GM19238 (cell line): ENCODE measurements at regions not wholly inside any gene's neighbourhood (a gene's known extent, or its start where the extent isn't known, plus 50 kb on each side); places are given as distances from the start of the nearest gene placed in this dataset.
"Not testable (repeated sequence)": the region's sequence is repeated elsewhere in the genome, so short reads cannot be mapped to it uniquely, and the experiment has no call there.

ENCODE experiments used
- DNase-seq: peaks from one replicate; pipeline ENCODE4 v3.0.0; 2011; ENCODE audit warnings: low spot score; ENCODE audit not compliant: insufficient read length

DNA sequence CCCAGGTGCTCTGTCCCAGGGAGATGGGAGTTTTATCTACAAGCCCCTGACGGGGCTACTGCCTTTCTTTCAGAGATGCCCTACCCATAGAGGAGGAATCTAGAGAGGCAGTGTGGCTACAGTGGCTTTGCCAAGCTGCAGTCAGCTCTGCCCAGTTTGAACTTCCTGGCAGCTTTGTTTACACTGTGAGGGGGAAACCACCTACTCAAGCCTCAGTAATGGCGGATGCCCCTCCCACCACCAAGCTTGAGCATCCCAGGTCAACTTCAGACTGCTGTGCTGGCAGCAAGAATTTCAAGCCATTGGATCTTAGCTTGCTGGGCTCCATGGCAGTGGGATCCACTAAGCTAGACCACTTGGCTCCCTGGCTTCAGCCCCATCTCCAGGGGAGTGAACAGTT lies 53.1 kb upstream of the TMEM252 start:
- not testable (repeated sequence) for DNase-seq

DNA sequence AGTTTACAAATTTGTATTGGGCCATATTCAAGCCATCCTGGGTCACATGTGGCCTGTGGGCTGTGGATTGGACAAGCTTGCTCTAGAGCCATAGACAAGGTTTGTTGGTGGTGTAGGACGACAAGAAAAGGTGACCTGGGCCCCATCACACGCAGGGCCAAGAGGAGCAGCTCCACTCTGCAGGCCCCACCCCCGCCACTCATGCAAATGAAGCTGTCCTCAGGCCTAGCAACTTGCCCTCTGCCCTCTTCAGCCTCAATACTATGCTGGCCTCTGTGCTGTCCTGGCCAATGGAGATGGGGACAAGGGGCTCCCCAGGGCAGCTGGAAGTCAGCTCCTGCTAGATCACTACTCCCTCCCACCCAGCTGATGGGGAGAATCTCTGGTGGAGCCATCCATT lies 55.2 kb upstream of the TMEM252 start:
- DNase-seq, result no peak

DNA sequence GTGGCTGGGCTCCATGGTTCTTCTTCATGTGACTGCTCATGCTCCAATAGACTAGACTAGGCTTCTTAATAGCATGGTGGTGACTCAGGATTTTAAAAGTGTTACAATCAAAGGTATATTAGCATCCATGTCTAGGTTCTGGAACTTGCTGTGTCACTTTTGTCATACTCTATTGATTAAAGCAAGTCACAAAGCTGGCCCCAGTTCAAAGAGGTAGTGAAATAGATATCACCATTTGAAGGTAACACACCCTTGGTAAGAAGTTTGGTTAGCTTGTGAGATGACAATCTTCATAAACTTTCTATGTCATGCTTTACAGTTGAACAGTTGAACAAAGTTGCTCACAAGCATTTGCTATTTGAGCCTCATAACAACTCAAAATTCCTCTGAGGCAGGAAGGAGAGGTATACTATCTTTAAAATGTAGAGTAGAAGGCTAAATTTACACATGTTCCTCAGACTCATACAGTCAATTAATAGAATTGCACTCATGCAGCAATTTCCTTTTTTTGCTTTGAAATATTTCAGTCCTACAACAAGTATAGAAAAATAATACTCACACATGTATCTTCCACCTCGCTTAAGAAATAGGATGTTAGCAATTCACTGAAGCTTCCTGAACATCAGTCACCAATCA lies 56.8 kb upstream of the TMEM252 start:
- DNase-seq, result no peak

DNA sequence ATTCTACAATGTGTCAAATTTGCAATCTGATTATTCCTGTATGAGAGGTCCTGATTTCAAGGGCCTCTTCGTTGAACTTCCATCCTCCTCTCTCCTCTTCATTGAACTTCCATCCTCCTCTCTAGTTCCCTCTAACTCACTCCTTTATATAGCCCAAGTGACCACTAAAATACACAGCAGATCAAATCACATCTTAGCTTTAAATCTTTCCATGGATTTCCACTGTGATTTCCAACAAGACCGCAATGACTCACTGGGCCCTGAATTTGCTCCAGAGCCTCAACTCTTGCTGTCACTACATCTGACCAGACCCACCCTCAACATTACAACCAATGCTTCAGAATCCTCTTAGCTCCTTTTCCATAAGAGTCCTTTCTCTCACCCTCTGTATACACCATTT lies 59.1 kb upstream of the TMEM252 start:
- no peak for DNase-seq

DNA sequence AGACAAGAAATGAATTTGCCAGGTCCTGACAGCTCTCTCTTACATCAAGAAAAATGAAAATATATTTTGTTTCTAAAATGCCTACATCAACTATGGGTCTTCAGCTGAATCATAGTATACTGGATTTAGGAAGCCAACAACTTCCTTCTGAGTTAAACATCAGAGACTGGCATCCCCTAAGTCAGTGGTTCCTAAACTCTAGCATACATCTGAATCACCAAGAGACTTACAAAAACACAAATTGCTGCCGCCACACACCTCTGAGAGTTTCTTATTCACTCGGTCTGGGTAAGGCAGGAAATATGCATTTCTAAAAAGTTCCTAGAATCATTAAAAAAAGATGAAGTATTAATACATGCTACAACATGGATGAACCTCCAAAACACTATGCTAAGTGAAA lies 60.4 kb upstream of the TMEM252 start:
- DNase-seq, result no peak

DNA sequence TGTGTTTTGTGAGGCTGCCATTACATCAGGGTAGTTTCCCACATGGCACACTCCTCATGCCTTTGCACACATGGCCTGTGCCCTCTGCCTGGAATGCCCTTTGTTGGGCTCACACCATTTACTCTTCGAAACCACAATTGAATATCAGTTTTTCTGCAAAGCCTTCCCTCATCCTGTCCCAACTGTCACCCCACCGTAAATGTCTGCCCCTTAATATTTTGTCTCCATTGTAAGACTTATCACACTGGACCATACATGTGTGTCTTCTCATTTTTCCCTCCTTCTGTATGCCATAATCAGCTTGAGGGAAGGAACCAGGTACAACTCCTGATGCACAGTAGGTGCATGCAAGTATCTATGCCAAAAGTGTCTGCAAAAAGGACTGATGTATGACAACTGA lies 62.7 kb upstream of the TMEM252 start:
- DNase-seq, result no peak

DNA sequence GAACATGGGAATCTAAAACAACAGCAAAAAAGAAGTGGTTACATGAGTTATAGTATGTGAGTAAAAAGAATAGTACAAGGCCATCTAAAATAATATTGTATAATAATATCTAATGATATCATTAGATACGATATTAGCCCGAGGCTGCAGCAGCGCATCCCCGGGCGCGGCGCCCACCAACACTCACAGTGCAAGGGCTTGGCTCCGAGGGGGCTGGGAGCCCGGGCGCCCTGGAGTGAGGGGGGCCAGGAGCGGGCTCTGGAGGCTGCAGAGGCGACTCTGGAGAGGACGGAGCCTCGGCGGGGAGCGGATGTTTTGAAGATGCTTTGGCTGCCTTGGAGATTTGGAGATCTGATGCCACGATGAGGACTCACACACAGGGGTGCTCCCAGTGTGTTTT lies 68.1 kb upstream of the TMEM252 start:
- no peak for DNase-seq

DNA sequence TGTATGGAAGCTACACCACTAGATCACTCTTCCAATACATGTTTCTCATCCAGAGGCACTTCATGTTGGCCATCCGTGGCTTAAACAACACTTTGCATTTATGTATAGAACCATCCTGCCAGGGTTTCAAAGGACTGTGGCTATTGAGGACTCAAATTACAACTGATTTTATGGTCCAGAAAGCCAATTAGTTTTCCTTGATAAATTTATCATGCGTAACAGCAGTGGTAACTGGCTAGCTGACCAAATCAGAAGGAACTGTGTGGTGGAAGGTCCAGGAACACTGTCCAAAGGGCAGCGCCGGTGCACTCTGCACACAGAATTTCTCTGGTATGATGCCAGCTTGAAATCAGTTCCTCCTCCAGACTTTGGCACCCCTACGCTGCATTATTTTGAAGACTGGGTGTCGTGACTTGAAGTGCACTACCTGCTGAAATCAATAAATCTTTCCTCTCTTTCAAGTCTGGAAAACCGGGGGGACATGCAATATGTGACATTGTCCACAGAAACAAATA lies 69.3 kb upstream of the TMEM252 start:
- DNase-seq, result no peak

DNA sequence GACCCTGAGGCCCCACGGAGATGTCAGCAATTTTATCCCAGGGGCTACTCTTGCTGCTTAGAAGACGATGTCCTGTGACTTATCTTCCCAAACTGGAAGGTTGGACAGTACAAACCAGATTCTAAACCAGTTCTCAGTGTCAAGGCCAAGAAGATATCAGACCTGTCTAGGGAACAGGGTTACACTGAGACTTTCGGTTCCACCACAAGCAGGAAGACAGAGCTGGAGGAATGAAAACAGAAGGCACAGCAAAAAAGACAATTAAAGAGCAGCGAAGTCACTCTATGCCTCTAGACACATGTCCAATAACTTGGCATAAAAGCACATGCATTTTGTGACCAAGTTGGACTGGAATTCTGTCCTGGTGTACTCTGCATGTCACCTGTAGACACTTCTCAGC lies 73.4 kb upstream of the TMEM252 start:
- no peak for DNase-seq

DNA sequence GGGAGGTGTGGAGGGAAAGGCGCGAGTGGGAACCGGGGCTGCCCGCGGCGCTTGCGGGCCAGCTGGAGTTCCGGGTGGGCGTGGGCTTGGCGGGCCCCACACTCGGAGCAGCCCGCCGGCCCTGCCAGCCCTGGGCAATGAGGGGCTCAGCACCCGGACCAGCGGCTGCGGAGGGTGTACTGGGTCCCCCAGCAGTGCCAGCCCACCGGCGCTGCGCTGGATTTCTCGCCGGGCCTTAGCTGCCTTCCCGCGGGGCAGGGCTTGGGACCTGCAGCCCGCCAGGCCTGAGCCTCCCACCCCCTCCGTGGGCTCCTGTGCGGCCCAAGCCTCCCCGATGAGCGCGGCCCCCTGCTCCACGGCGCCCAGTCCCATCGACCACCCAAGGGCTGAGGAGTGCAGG lies 76.3 kb upstream of the TMEM252 start:
- not testable (repeated sequence) for DNase-seq

DNA sequence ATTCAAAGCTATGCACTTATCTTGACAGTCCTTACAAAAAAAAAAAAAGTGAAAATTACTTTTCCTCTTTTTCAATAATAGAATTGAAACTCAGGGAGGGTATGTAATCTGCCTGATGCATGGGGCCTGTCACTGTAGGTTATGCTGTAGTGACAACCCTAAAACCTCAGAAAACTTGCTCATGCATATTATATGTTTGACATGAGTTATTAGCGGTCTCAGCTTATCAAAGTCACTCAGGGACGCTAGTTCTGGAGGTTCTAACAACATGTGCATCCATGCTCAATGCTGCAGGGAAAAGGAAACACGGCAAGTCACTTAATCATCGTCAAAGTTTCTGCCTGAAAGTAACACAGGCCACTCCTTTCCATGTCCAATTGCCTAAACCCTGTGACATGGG lies 78.4 kb upstream of the TMEM252 start:
- DNase-seq, result no peak

DNA sequence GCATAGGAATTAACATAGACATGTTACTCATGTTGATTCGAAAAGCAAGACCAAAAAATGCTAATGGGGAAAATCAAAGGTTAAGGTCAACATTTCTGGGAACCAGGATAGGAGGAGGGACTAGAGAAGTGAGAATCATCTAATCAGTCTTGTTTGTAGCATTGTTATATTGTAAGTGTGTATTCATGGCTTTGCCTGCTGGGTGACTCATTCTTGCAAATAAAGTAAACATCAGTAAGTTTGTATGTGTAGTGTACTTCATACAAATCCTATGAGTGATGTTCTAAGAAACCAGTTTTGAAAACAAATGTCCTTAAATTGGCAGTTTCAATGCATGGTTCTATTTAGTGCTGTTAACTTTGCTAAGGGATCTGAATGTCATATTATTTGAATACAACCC lies 79.0 kb upstream of the TMEM252 start:
- no peak for DNase-seq

DNA sequence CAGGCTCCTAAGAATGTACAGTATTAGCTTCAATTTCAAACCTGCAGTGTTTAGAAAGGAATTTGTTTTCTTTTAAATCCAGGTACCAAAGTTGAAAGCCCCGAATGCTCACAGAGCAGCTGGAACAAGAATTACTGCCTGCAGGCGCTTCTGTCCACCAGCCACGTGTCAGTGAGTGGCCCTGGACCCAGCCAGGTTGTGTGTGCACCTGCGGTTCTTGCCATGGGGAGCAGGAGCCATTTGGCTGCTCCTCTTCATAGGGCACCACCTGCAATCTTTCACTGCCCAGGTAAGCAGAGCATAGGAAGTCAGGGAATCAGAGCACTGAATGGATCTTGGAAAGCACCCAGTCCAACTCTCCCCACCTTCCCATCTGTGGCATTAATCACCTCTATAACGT lies 79.5 kb upstream of the PIP5K1B start:
- no peak for DNase-seq

DNA sequence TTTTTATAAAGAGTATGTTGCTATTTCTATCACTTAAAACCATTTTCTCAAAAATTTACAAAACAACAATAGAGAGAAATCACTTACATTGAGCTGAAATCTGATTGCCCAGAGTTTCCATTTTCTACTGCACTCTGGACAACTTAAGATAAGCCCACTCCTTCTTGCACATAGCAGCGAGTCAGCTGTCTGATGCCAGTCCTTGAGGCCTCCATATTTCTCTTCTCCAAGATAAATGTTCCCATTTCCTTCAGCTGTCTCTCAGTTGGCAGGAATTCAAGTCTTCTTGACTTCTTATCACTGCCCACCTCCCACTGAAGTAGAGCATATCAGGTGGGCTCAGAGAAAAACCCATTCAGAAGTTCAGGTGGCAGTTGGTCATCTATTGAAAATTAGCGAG lies 78.5 kb upstream of the PIP5K1B start:
- no peak for DNase-seq

DNA sequence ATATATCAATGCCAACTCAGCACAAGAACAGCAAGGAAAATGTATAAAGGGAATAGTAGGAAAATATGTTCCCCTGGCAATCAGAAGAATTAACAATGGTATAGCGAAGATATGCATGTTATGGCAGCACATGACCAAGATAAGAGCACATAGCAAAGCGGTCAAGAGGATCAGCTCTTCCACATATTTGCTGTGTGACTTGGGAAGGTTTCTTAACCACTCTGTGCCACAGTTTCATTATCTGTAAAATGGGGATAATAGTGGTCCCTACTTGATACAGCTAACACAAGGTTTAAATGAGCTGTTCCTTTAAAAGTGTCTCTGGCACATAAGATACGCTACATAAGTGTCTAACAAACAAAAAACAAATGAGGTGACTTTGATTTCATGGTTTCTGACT lies 77.9 kb upstream of the PIP5K1B start:
- DNase-seq, result no peak

DNA sequence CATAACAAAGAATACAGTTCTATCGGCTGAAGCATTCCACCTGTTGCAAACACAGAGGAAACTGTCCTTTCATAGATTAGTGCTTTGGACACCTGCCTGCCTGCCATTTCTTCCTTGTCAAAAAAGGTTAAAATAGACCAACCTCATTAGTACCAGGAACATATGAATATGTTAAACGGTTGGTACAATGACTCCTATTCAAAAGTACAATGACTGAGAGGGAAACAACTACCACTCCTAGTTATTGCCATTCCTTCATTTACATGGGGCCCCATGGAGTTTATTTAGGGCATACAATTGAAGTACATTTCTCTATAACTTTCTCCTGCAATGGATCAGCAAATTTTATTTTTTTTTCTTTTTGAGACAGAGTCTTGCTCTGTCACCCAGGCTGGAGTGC lies 77.4 kb upstream of the PIP5K1B start:
- no peak for DNase-seq

DNA sequence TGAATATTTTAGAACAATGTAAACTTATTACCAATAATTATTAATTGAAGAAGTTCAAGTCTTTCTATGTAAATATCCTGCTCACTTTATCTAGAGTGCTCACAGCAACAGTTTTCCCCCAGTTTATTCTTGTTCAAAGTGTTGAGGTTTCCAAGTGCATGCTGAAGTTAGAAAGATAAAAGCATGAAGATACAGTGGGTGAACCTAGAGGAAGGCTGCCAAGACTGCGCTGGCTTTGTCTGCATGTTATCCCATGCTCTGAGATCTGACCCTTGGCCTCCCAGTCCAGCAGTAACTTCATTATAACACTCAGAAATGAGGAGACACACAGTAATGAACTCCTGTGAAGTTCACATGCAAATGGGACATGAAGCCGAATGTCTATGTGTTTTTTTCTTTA lies 76.0 kb upstream of the PIP5K1B start:
- no peak for DNase-seq

DNA sequence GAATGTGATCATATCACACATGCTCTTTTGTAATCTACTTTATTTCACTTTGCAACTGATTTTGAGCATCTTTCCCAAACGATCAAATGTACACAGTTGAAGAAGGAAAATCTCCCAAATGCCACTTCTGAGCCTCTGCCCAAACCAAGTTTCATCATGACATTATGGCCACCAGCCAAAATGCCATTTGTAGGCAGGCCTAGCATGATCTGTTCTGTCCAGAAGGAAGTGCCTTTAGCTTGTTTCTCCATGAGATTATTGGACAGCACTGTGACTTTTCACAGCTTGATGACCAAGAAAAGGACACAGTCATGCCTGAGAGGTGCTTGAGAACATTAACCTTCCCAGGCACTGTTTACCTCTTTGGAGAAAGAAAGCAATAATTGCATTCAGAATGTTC lies 73.2 kb upstream of the PIP5K1B start:
- DNase-seq, result no peak

DNA sequence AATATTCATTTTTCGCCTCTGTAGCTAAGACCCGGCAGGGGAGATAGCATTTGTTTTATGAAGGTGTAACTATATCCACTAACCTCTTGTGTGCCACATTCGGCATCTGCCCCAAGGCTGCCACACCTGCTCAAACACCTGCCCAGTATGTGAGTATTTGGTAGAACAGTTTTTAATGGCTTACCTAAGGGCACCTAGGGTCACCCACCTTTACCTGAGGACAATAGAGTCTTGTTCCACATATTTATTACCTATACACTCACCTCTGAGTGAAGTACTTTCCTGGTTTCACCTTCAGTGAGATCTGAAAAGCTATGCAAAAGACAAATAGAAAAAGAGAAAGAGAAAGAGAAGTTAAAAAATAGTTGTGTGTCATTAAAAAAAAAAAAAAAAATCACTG lies 68.0 kb upstream of the PIP5K1B start:
- DNase-seq, result no peak

DNA sequence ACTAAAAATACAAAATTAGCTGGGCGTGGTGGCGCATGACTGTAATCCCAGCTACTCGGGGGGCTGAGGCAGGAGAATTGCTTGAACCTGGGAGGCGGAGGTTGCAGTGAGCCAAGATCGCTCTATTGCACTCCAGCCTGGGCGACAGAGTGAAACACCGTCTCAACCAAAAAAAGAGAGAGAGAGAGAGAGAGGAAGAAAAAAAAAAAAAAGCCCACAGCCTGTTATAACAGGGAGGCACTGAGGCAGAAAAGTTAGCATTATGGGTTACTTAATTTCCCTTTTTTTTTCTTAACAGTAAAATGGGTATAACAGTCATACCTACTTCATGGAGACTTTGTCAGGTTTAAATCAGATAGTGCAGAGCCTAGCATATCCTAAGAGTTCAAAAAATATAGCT lies 65.8 kb upstream of the PIP5K1B start:
- not testable (repeated sequence) for DNase-seq

DNA sequence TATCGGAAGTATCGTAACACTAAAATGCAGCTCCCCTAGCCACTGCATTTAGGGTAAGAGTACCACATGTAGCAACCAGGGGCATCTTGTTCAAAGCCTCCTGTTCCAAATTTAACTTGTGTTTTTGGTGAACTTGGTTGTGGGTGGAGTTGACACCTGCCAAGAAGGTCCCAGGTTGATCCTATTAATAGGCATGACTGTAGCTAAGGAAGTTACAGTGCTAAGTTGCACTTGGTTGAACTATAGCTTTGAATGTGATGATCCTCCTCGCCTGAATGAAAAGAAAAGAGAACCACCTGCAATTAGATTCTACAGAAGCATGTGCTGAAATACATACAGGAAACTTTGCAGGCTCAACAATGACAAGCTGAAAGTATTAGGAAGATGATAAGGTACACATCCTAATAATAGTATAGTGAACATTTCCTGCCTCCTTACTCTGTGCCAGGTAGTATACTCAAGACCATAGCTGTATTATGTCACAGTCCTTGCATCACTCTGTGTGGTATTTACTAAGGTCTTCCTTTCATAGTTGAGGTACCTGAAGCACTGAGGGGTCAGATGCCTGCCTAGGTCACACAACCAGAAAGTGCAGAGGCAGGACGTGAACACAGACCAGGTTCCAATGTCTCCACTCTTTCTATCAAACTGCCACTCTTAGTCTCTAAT lies 64.5 kb upstream of the PIP5K1B start:
- no peak for DNase-seq

DNA sequence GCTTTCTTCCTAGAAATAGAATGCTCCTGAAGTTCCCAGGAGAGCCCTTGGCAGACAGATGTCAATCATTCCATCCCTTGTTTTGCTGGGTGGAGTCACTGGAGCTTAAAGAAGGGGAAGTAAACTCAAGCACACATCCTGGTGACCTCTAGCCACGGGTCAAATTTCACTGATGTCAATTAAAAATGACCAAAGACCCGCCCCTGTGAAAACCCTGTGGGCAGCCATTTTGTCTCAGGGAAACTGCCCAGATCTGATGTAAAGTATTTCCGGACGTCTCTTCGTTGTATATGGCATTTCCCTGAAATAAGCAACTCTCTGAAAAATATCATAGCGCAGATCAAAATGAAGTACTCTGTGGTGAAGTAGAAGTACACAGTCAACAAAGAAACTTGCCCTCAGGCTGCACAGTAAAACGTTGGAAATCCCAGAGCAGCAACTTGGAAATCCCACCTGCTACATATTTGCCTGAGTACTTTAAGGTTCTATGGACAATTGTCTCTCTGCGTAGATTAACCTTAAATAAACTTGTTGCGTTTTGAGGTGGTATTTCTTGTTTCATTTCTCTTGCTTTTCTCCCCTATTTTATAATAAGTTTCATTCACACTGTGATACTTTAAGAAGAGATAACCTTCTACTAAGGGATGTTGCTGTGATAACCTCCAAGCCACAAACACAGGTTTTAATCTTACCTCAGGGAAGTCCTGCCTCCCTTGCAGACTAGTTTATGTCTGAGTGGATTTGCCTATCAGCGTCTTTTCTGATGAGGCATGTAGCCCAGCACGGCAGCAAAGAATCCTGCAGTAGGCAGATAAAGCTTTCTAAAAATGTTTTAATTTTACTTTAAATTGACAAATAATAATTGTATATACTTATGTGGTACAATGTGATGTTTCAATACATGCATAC lies 60.9 kb upstream of the PIP5K1B start:
- DNase-seq, result no peak
